GM19328 (cell line): ENCODE measurements at regions not wholly inside any gene's neighbourhood (a gene's known extent, or its start where the extent isn't known, plus 50 kb on each side); places are given as distances from the start of the nearest gene placed in this dataset.
"Not testable (repeated sequence)": the region's sequence is repeated elsewhere in the genome, so short reads cannot be mapped to it uniquely, and the experiment has no call there.

Experiments
- ATAC-seq: cut with Tn5 transposase; IDR thresholded peaks from one replicate; pipeline ENCODE4 v1.9.1; 2021; ENCODE audit warnings: mild to moderate bottlenecking, moderate library complexity; ENCODE audit not compliant: unreplicated experiment

DNA sequence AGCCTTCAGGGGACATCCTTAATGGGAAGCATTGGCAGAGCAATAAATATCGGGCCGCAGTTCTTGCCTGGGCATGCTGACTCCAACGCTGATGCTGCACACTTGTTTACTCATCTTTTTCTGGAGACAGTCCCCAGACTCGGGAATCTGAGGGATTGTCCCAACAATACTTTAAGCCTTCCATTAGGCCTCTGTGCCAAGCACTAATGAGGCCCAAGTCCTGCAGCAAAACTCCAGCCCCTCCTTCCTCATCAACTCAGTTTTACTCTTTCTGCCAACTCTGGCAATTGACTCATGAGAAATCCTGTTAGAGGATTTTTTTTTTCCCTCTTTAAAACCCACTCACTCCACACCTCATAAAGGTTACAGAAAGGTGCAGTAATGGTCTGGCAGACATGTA is 233.4 kb upstream of the PELI2 start:
- no peak for ATAC-seq

- no peak for ATAC-seq
Observed at GRCh38 chr14:55889124-55889523, 229.1 kb upstream of the PELI2 start.

GRCh38 chr14:55891692-55892091 is 226.5 kb upstream of the PELI2 start:
- no peak for ATAC-seq

DNA sequence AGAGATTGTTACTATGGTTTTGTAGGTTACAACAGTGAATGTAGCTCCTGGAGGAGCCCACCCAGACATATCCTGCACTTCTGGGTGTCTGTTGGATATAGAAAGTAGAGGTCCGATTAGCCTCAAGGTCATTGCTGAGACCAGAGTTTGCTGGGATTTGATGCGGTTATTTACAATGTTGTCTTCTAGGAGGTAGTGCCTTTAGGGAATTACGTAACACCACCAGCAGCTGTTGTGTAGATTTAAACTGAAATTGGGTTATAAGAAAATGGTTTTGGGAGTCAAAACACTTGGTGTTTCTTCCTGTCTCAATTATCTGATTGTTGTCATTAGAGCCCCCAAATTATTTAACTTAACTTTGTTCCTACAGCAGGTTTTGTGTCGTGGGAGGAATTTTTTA is 225.3 kb upstream of the PELI2 start:
- ATAC-seq = no peak

DNA sequence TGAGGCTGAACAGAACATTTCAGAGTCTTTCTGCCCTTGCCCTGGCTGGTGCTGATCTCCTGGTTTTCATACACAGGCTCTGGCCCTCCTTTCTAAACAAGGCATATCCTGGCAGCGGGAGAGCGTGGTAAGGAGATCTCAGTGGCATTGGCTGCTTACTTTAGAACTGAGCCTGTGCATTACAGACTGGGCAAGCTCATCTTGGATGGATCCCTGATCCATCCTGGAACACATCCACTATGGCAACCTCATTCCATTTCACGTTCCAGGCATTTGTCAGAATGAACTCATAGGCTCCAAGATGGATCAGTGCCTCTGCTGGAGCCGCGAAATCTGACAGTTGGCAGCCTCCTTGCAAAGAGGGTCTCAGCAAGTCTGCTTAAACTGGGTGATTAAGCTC is 224.5 kb upstream of the PELI2 start:
- ATAC-seq = no peak

DNA sequence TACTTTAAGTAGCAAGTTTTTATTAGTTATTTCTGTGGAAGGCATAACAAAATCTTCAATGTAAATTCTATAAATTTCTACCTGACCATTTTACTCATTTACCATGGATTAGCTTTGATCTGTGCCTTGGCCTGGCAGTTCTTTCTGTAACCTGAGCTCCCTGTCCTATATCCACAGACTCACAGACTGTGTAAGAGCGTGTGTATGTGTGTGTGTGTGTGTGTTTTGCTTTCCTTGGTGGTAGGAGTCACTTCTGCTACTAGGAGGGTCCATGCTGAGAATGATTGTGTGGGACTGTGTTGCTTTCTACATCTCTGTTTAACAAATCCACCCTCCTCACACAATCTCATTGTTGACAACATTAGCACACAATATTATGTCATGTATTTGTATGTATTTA is 221.2 kb upstream of the PELI2 start:
- no peak for ATAC-seq

DNA sequence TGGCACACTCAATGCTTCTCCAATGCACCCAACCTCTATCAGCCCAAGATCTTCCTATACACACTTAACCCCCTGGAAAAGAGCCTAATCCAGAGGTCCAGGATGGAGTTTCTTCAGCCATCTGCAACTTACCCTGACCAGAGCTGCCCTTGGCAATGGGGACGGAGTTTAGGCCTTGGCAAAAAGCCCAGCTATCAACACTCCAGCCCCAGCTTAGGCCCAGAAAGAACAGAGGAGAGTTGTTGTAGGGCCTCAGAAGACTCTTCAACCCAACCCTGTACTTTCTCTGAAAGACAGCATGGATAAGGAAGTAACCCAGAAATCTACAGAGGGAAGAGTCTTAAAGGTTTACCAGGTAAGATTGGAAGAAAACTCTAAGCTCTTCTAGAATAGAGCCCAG is 219.3 kb upstream of the PELI2 start:
- no peak for ATAC-seq

GRCh38 chr14:55899531-55899930 is 218.7 kb upstream of the PELI2 start:
- no peak for ATAC-seq

- no peak for ATAC-seq
Observed at GRCh38 chr14:55900749-55901148, 217.5 kb upstream of the PELI2 start.

DNA sequence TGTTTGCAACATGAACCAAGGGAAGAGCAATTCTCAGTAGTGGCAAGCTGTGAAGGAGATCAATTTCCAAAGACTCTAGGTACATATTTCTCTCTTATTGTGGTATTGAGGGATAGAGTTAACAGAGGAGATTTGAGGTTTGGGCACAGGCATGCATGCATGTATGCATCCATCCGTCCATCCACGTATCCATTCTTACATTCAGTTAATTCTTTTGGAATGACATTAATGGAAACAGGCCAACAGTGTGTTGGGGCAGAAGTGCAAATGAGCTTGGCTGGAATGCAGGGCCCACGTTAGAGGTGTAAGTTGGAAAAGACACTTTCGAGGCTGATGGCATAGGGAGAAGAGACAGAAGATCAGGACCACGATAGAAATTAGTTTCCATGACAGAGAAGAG is 216.9 kb upstream of the PELI2 start:
- ATAC-seq = no peak

DNA sequence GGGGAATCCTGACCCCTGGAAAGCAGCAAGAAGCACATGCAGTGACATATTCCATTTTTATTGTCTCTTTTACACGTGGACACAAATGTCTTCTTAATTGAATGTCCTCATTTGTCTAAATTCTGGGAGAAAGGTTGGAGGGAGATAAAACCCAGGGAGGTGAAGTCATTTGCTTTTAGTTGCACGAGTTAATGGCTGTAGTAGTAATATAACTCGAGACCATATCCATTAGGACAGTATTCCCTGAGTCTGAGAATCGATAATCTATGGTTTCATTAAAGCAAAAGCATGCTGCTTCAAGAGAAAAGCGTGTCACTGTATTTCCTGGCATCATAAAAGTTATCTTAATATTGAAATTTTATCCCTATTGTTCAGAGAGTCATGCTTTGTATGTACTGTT is 216.0 kb upstream of the PELI2 start:
- ATAC-seq = no peak

DNA sequence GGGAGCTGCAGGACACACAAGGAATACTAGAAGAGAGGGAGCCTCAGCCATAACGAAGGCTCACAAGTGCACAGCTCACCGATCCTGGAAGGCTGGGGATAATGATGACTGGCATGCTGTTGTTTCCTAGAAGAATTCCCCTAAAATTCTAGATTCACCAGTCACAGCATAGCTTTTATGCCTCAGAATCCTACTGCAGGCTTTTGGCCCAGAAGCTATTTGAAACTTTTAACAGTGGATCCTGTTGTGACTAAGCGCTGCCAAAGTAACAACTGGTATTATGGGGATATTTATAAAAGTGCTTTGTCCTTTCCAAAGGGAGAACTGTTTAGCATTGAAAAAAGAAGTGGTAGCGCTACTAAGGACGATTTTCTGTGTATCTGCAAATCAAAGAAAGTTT is 214.1 kb upstream of the PELI2 start:
- no peak for ATAC-seq

GRCh38 chr14:55908106-55908505 is 210.1 kb upstream of the PELI2 start:
- ATAC-seq = no peak

- no peak for ATAC-seq
Observed at GRCh38 chr14:55909879-55910278, 208.3 kb upstream of the PELI2 start.

DNA sequence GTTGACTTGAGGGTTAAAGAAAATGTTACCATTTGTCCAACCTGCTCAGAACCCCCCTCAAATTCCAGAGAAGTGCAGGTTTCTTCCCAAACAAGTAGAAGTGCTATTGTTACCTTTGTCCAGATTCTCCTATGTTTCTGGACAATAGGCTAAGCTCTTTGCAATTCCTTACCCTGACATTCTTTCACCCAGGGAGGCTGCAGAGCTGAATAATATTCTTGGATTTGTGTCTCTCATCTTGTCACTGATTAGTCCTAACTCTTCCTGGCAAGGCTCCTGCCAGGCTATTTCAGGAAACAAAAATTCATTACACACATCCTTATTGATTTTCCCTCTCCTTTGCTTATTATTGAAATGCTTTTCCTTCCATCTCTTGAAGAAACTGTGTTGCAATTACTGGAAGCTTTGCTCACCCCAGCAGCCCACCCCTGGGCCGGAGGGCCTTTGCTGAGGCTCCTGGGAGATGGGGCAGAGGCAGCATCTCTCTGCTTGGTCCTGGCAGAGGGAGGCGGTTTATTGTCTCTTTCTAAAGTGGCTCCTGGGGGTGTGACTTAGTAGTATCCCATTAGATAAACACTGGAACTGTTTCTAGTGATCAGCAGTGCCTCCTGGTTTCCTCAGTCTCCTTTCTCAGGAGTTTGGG is 207.5 kb upstream of the PELI2 start:
- ATAC-seq = no peak

- ATAC-seq = no peak
Observed at GRCh38 chr14:55911776-55912175, 206.4 kb upstream of the PELI2 start.

- no peak for ATAC-seq
Observed at GRCh38 chr14:55912344-55912743, 205.9 kb upstream of the PELI2 start.

- no peak for ATAC-seq
Observed at GRCh38 chr14:55913324-55914025, 204.7 kb upstream of the PELI2 start.

DNA sequence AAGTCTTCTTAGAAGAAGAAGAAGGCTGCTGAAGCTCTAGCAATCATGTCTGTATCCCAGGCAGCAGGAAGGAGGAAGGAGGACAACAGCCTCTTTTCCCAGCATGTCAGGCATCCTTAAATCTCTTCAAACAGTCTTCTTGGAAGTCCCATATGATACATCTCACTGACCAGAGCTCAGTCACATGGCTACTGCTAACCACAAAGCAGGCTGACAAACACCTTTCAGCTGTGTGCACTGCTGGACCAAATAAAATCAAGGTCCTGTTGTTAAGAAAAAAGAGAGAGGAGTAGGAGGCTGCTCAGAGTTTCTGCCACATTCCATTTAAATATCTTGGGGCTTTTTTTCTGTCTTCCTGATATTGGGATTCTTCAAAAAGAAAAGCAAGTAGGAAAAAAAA is 203.4 kb upstream of the PELI2 start:
- no peak for ATAC-seq

DNA sequence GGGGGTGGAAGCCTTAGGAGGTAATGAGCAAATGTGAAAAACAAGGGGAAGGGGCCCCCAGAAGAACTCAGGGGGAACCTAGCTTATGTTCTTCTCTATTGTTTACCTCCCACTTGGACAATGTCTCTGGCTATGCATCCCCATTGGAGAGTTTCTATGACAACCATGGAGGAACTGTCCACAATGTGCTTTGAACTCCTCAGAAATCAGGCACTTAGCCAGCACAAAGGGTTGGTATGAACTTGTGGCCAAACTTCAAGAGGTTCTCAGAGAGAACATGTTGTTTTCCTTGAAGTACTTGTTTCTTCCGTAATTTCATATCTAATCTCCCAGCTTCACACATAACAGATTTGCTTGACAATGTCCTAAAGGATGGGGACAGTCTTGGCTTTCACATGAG is 202.8 kb upstream of the PELI2 start:
- no peak for ATAC-seq

DNA sequence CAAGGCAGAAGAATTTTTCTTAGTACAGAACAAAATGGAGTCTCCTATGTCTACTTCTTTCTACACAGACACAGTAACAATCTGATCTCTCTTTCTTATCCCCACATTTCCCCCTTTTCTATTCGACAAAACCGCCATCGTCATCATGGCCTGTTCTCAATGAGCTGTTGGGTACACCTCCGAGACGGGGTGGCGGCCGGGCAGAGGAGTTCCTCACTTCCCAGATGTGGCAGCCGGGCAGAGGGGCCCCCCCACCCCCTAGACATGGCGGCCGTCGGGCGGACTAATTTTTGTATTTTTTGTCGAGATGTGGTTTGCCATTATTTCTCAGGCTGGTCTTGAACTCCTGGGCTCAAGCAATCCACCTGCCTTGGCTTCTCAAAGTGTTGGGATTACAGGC is 198.4 kb upstream of the PELI2 start:
- ATAC-seq = not testable (repeated sequence)

- no peak for ATAC-seq
Observed at GRCh38 chr14:55921511-55921910, 196.7 kb upstream of the PELI2 start.

DNA sequence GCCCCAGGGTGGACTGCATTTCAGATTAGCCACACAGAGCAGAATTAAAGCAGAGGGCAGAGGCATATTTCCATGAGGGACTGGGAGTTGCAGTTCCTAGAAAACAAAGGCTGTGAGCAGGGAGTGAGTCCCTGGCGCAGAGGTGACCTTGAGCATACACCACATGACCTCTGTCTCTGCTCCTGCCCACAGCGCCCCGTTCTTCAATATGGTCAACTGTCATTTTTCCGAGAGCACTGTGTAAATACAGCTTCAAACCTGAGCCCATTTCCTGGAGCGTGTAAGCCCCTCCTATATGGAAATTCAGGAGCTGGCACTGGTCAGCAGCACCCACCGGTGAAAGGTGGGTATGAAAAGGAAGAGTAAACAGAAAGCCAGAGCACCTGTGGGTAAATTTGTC is 192.2 kb upstream of the PELI2 start:
- ATAC-seq = no peak
